Spleen (tissue), 7 donors: ENCODE measurements at regions not wholly inside any gene's neighbourhood (a gene's known extent, or its start where the extent isn't known, plus 50 kb on each side); places are given as distances from the start of the nearest gene placed in this dataset.

Source experiments
- CTCF ChIP-seq, 11 experiments: fragments of 200-600 bp in 7 of 11; fragments of 450-650 bp in 4 of 11; sonication (generic) in 4 of 11; IDR thresholded peaks in 8 of 11; conservative IDR thresholded peaks in 3 of 11; 1 replicate in 7 of 11; 2 replicates in 4 of 11; pipeline versions ENCODE4 v1.4.0 to v1.8.0; 2016 to 2021; ENCODE audit warnings: antibody characterized with exemption in 11 of 11, inconsistent platforms in 4 of 11, mild to moderate bottlenecking in 1 of 11
- POLR2A ChIP-seq, 3 donors: fragments of 450-650 bp; IDR thresholded peaks; one replicate each; pipeline ENCODE4 v1.5.1; 2017; ENCODE audit warnings: antibody characterized with exemption in 3 of 3, mild to moderate bottlenecking in 1 of 3
- donor health status: DM: no; HTN: no; CAD: no; lungs with moderate emphysema.
- donor health status: DM: no; HTN: no; CAD: no.
- donor health status: DM: no; HTN: no; CAD: no.

GRCh38 chr9:134235366-134235765 lies 71.0 kb upstream of the RNU6ATAC start:
- TF ChIP-seq POLR2A (IDR thresholded peaks at IDR 0.05) (no peak), CTCF (IDR thresholded peaks at IDR 0.05 in 8 of 11, conservative IDR thresholded peaks at IDR 0.05 in 3 of 11) (no peak)
